H1 (cell line): ENCODE measurements at regions not wholly inside any gene's neighbourhood (a gene's known extent, or its start where the extent isn't known, plus 50 kb on each side); places are given as distances from the start of the nearest gene placed in this dataset.

Experiments used
- GTF2F1 ChIP-seq: IDR thresholded peaks from 2 replicates; pipeline ENCODE4 v1.6.1; 2012; ENCODE audit warnings: low read depth, low read length, improper control_type of control experiment, borderline replicate concordance
- RXRA ChIP-seq: IDR thresholded peaks from 2 replicates; pipeline ENCODE4 v1.6.1; 2011; ENCODE audit warnings: low read depth, mild to moderate bottlenecking, low read length, moderate library complexity; ENCODE audit not compliant: insufficient read depth
- TF ChIP-seq, protein P1 (sequence below): IDR thresholded peaks from 2 replicates; pipeline ENCODE4 v1.6.1; 2011; ENCODE audit warnings: low read depth, mild to moderate bottlenecking, low read length; ENCODE audit not compliant: insufficient read depth

DNA sequence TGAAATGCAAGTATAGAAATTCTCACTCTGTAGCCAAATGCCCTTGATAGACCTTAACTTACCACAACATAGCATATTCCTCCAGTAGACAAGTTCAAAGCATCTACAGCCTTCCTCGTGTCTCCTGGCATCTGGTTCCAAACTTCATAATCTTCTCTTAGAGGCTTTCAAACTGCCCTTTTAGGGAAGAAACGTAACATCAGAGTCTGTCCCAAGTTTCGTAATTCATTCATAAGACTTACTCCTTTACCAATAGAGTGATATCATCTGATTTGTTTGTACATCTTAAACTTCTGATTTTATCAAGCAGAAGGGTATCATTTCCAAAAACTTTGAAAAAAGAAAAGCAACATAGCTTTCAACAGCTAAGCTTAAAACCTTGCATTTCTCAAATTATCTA lies 137.4 kb downstream of the SPRY2 start (continued):
- no peak for TF ChIP-seq RXRA
- no peak for TF ChIP-seq GTF2F1
- TF ChIP-seq, protein P1, sequence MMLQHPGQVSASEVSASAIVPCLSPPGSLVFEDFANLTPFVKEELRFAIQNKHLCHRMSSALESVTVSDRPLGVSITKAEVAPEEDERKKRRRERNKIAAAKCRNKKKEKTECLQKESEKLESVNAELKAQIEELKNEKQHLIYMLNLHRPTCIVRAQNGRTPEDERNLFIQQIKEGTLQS: no peak
- TF ChIP-seq, all 59 proteins: peak for 0
